Fibroblast of skin of back (primary cell): ENCODE measurements at regions not wholly inside any gene's neighbourhood (a gene's known extent, or its start where the extent isn't known, plus 50 kb on each side); places are given as distances from the start of the nearest gene placed in this dataset.
"Not testable (repeated sequence)": the region's sequence is repeated elsewhere in the genome, so short reads cannot be mapped to it uniquely, and the experiment has no call there.

Experiments used
- DNase-seq: peaks from one replicate; pipeline ENCODE4 v3.0.0-alpha.2; 2013

DNA sequence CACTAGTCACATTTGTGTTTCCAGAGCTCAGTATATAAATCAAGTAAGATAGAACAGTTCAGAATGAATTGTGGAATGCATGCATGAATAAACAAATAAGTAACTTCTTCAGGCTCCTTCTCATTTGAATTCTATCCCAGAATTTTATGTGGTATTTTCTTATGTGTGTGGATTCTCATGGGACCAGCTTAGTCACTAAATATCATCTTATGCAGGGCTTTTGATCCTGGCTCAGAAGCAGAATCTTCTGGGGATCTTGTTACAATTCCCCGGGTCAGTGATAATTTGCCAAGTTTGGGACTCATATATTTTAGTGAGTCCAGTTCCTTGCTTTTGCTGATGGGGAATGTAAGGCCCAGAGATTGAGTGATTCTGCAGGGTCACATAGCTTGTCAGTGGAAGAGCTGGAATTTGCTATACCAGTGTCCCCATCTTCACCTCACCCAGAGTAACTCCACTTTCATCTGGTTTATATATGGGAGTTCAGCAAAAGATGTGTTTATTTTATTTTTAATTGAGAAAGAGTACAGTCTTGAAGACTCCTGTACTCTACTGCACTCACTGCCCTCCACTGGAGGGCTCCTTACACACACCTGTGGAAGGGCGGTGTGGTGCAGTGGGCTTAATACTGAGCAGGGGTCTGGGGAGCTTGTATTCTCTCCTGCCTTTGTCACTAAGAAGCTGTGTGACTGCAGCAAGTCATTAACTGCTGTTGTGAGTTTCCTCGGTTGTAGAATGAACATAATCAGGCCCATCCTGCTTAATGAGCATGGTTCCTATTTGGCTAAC lies 198.2 kb upstream of the CXorf66 start:
- peak; percentile 7 for DNase-seq

DNA sequence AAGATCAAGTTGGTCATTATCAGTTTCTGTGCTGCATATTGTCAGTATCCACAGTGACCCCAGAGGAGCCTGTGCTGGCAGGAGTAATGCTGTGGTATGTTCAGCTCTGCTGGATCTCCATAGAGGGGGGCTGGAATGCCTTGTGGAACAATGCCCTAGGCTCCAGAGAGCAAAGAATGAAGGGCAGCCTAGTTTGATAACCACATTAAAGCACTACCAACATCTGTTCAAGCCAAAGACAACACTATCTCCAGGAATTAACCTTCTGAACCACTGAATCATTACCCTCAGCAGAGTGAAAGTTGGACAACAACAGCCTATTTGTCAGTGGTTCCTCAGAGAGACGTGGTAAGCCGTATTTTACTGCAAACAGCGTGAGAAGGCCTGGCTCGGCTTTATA lies 192.3 kb upstream of the CXorf66 start:
- peak; percentile 34 for DNase-seq

GRCh38 chrX:140157143-140157542 lies 191.8 kb upstream of the CXorf66 start:
- DNase-seq = no peak

DNA sequence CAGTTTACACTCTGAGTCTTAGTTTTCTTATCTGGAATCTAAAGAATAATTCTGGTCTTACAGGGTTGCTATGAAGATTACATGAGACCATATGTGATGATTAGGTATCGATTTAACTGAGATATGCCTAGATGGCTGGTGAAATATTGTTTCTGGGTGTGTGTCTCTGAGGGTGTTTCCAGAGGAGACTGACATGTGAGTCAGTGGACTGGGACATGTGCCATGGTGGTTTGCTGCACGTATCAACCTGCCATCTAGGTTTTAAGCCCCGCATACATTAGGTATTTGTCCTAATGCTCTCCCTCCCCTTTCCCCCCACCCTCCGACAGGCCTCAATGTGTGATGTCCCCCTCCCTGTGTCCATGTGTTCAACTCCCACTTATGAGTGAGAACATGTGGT lies 186.0 kb upstream of the CXorf66 start:
- no peak for DNase-seq

DNA sequence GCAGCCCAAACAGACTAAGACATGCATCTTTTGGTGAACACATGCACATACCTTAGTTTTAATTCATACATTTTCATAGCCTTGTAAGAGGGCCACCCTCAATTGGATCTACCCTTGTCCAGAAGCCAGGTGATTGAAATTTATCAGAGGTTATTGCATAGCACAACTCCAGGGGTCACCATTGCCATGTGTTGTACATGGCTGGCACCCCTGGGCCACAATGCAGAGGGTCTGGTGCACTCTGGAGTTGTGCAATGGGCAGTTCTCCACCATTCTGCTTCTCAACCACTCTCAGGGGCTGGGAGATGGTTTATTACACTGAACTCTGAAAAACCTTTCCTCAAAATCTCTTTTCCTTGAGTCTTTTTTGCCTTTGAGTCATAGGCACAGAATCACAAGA lies 184.4 kb upstream of the CXorf66 start:
- DNase-seq = no peak

- DNase-seq = peak; percentile 20
Observed at GRCh38 chrX:140141444-140142029, 176.2 kb upstream of the CXorf66 start.

DNA sequence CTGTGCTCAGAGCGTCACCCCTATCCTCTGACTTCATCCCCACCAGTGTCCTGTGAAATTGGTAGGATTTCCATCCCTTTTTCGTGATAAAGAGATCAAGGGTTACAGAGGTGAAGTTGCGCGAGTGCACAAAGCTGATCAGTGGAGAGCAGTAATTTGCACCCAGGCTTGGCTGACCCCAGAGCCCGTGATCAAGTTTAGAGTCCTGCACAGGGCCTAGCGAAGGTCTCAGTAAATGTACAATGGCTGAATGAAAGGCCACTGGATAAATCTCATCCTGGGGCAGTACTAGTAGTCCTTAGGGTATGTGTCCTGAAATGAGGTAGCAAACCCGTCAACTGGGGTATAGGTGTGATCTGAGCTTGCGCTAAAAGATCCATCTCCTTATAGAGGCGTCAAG lies 173.2 kb upstream of the CXorf66 start:
- not testable (repeated sequence) for DNase-seq

- not testable (repeated sequence) for DNase-seq
Observed at GRCh38 chrX:140138065-140138464, 172.7 kb upstream of the CXorf66 start.

DNA sequence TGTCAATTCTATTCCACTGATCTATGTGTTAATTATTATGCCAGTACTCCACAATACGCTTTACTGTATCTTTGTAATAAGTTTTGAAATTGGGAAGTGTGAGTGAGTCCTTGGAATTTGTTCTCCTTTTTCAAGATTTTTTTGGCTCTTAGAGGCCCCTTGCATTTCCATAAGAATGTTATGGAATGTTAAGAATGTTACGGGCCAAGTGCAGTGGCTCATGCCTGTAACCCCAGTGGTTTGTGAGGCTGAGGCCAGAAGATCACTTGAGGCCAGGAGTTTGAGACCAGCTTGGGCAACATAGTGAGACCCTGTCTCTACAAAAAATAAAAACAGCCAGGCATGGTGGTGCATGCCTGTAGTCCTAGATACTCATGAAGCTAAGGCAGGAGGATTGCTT lies 167.6 kb upstream of the CXorf66 start:
- DNase-seq = no peak

GRCh38 chrX:140123446-140123845 lies 158.1 kb upstream of the CXorf66 start:
- no peak for DNase-seq

DNA sequence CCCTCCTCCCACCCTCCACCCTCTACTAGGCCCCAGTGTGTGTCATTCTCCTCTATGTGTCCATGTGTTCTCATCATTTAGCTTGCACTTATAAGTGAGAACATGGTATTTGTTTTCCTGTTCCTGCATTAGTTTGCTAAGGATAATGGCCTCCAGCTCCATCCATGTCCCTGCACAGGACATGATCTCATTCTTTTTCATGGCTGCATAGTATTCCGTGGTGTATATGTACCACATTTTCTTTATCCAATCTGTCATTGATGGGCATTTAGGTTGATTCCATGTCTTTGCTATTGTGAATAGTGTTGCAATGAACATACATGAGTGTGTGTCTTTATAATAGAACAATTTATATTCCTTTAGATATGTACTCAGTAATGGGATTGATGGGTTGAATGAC lies 148.7 kb upstream of the CXorf66 start:
- not testable (repeated sequence) for DNase-seq

- no peak for DNase-seq
Observed at GRCh38 chrX:140110081-140110650, 144.8 kb upstream of the CXorf66 start.

DNA sequence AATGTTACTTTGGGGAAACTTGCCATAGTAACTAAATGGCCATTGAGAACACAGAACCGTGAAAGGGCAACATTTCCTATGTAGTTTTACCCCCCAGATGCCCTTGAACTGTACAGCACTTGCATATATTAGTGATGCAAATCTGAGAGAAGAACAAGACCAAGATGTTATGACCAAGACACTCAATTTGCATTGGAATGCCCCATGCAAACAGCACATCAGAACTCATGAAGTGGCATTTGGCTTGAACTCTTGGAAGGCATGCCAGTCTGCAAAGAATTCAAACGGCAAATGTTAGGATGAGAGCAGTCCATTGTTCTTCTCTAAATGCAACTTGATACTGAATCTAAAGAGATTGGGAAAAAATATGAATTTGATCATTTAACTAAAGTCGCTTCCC lies 139.4 kb upstream of the CXorf66 start:
- no peak for DNase-seq

- DNase-seq = no peak
Observed at GRCh38 chrX:140099221-140099620, 133.9 kb upstream of the CXorf66 start.

DNA sequence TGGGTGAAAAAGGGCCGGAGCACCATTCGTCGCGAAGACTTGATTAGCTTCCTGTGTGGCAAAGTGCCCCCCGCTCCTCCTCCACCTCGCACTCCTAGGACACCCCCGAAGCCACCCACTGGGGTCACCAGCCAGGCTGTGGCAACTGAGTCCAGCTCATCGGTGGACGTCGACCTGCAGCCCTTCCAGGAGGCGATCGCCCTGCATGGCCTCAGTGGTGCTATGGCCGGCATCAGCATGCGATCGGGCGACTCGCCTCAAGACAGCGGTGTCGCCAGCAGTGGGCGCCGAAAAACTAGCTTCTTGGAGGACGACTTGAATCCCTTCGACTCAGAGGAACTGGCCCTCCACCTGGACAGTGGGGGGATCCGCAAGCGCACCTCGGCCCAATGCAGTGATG lies 126.8 kb upstream of the CXorf66 start:
- DNase-seq = no peak

DNA sequence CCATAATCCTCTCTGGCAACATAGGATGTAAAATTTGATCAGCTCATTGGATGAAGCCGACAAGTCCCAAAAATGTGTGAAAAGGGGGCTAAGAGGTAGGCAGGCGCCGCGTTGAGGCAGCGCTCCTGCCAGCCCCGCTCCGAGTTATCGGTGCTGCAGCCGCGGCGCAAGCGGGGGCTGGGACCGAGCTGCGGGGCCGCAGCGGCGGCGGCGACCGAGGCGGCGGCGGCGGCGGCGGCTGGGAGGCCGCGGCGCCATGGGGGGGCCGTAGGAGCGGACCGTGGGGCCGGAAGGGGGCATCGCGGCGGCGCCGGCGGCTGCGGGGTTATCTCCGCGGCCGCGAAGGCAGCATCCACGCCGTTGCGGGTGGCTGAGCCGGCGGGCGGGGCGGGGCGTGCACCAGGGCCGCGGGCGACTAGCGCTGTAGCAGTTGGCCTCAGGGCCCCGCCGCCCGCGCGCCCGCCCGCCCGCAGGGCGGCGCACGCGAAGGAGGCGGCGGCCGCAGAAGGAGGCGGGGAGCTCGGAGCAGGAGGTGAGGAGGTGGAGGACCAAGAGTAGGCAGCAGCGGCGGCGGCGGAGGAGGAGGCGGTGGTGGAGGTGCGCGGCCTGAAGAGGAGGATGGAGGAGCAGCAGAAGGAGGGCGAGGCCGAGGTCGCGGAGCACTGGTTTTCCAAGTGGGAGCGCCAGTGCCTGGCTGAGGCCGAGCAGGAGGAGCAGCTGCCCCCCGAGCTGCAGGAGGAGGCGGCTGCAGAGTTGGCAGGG lies 126.0 kb upstream of the CXorf66 start:
- DNase-seq = peak; percentile 6

DNA sequence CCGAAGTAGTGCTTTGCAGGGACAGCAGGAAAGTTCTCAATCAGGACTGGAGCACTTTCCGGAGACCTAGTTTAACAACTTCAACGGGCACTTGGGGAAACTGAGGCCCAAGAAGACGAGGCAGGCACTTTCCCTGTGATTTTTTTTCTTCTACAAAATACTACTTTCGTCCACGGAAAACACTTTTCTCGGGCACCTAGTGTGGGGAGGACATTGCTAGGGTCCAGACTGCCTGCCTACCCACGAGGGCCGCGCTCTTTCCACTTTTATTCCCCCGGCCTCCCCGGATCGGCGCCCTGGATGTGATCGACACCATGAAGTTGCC lies 125.4 kb upstream of the CXorf66 start:
- DNase-seq = no peak

DNA sequence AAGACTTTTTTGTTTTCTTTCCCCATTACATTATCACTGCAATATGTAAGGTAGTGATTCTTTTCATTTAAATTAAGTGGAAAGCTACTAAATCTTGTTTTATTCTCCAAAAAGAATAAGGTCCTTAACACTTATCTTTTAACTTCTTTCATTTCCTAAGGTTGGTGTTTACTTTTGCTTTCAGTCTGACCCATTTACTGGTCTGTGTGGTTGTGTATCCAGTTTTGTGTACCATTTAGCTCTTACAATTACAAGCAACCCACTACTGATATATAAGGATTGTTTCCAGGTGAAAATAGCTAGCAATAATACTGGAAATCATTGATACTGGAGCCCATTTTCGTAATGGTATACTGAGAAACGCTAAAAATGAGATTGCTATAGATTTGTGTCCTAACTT lies 123.1 kb upstream of the CXorf66 start:
- no peak for DNase-seq

GRCh38 chrX:140087875-140088274 lies 122.6 kb upstream of the CXorf66 start:
- DNase-seq = no peak

- no peak for DNase-seq
Observed at GRCh38 chrX:140086691-140087090, 121.4 kb upstream of the CXorf66 start.

DNA sequence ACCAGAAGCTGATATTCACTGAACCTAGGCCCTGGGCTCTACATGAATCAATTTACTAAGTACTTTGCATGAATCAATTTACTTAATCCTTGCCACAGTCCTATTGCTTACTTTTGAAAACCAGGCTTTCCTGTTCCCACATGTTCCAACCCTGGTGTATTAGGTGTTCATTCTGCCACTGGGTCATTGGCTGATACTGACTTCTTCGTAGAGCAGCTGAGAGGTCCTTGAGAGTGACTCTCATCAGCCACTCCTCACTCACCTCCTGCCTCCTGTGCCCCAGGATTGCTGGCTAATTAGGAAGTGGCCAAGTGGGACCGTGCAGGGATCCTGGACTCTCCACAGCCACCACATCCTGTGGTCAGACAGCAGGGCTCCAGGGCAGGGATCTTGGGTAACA lies 109.5 kb upstream of the CXorf66 start:
- not testable (repeated sequence) for DNase-seq

DNA sequence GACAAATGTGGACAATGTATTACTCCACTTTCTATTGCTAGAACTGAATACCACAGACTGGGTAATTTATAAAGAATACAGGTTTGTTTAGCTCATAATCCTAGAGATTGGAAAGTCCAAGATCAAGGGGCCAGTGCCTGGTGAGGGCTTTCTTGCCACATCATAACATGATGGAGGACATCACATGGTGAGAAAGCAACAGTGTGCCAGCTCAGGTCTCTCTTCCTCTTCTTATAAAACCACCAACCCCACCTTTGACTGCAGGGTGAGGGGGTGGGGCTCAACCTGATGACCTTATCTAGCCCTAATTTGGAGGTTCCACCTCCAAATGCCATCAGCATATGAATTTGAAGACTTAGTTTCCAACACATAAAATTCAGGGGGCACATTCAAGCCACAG lies 105.7 kb upstream of the CXorf66 start:
- DNase-seq = no peak

GRCh38 chrX:140065961-140066662 lies 100.8 kb upstream of the CXorf66 start:
- DNase-seq = no peak
